Keratinocyte (primary cell): ENCODE measurements at regions not wholly inside any gene's neighbourhood (a gene's known extent, or its start where the extent isn't known, plus 50 kb on each side); places are given as distances from the start of the nearest gene placed in this dataset.
"Not testable (repeated sequence)": the region's sequence is repeated elsewhere in the genome, so short reads cannot be mapped to it uniquely, and the experiment has no call there.

Experiments
- DNase-seq: peaks from one replicate; pipeline ENCODE4 v3.0.0-alpha.2; 2011; ENCODE audit warnings: low read depth, missing footprints, low spot score
- FAIRE-seq: peaks from 2 replicates; lab custom pipeline; 2011; peaks lifted over from hg19 to GRCh38; lab: Jason Lieb, UNC
- H2AFZ ChIP-seq: 2 replicates; pipeline ENCODE4 v1.6.0; 2012; ENCODE audit warnings: low read length, control low read depth, inconsistent platforms; ENCODE audit not compliant: control insufficient read depth
- H3K27ac ChIP-seq: 2 replicates; pipeline ENCODE4 v1.5.1; 2011; ENCODE audit warnings: low read length; ENCODE audit not compliant: control insufficient read depth, insufficient read depth
- H3K27me3 ChIP-seq: 3 replicates; pipeline ENCODE4 v1.6.0; 2011; ENCODE audit warnings: low read length; ENCODE audit not compliant: control insufficient read depth, insufficient read depth; ENCODE audit errors: extremely low read depth
- H3K36me3 ChIP-seq, 2 experiments: 2 replicates in 1 of 2; 3 replicates in 1 of 2; pipeline ENCODE4 v1.5.1; 2011; ENCODE audit warnings: low read length in 2 of 2, mild to moderate bottlenecking in 1 of 2; ENCODE audit not compliant: control insufficient read depth in 2 of 2, insufficient read depth in 2 of 2; ENCODE audit errors: extremely low read depth in 1 of 2
- H3K4me1 ChIP-seq: 3 replicates; pipeline ENCODE4 v1.5.1; 2011; ENCODE audit warnings: low read length; ENCODE audit not compliant: control insufficient read depth, insufficient read depth; ENCODE audit errors: extremely low read depth
- H3K4me2 ChIP-seq: 3 replicates; pipeline ENCODE4 v1.6.0; 2011; ENCODE audit warnings: low read depth, low read length; ENCODE audit not compliant: control insufficient read depth, insufficient read depth; ENCODE audit errors: extremely low read depth
- H3K4me3 ChIP-seq, 3 experiments: fragments of 200-600 bp in 1 of 3; sonication (generic) in 1 of 3; 2 replicates in 2 of 3; 3 replicates in 1 of 3; pipeline ENCODE4 v1.5.1; 2011 to 2016; ENCODE audit warnings: low read length in 3 of 3, mild to moderate bottlenecking in 3 of 3, control low read depth in 2 of 3, inconsistent platforms in 1 of 3, low read depth in 1 of 3, mixed read lengths in 1 of 3, mixed run types in 1 of 3, moderate library complexity in 1 of 3; ENCODE audit not compliant: control insufficient read depth in 2 of 3, insufficient read depth in 2 of 3; ENCODE audit errors: extremely low read depth in 1 of 3
- H3K79me2 ChIP-seq: 2 replicates; pipeline ENCODE4 v1.6.0; 2012; ENCODE audit warnings: low read length; ENCODE audit not compliant: control insufficient read depth, insufficient read depth
- H3K9ac ChIP-seq: 3 replicates; pipeline ENCODE4 v1.6.0; 2011; ENCODE audit warnings: low read length; ENCODE audit not compliant: control insufficient read depth, insufficient read depth; ENCODE audit errors: extremely low read depth
- H3K9me1 ChIP-seq: 3 replicates; pipeline ENCODE4 v1.6.0; 2011; ENCODE audit warnings: low read length; ENCODE audit not compliant: control insufficient read depth, insufficient read depth; ENCODE audit errors: extremely low read depth
- H3K9me3 ChIP-seq: 2 replicates; pipeline ENCODE4 v1.5.1; 2012; ENCODE audit warnings: low read depth, low read length; ENCODE audit not compliant: control insufficient read depth
- H4K20me1 ChIP-seq: 3 replicates; pipeline ENCODE4 v1.6.0; 2011; ENCODE audit warnings: low read length; ENCODE audit not compliant: control insufficient read depth, insufficient read depth; ENCODE audit errors: extremely low read depth
- EZH2 ChIP-seq: IDR thresholded peaks from one replicate; pipeline ENCODE4 v1.6.1; 2012; ENCODE audit warnings: inconsistent platforms, mild to moderate bottlenecking, low read length, moderate library complexity
- dilution Hi-C: fragments of 300-500 bp; cut with MboI; formaldehyde crosslinking; loops from one replicate; pipeline ENCODE4 v1.7.0; 2020; ENCODE audit warnings: low sequenced_read_pairs; ENCODE audit not compliant: extremely low pct_ligation_motif_present
- TF ChIP-seq, protein P1 (sequence below), 3 experiments: IDR thresholded peaks in 1 of 3; conservative IDR thresholded peaks in 1 of 3; optimal IDR thresholded peaks in 1 of 3; 2 replicates in 2 of 3; 3 replicates in 1 of 3; pipeline versions ENCODE3 to v1.5.1; 2011; ENCODE audit warnings: low read length in 3 of 3, mild to moderate bottlenecking in 3 of 3, moderate library complexity in 2 of 3, control low read depth in 1 of 3, inconsistent platforms in 1 of 3; ENCODE audit not compliant: insufficient read depth in 2 of 3; ENCODE audit errors: extremely low read depth in 1 of 3

- dilution Hi-C loops: no loop called here
- no peaks in the 10 kb centered on the region for H3K36me3 ChIP-seq
- H3K79me2 ChIP-seq: no peaks in the 10 kb centered on the region
- FAIRE-seq: no peak
- no peaks in the 10 kb centered on the region for H3K9me1 ChIP-seq
- no peak overlapping the region for H3K4me2 ChIP-seq
- no peaks in the 10 kb centered on the region for H3K9me3 ChIP-seq
- no peaks in the 10 kb centered on the region for H4K20me1 ChIP-seq
- H3K9ac ChIP-seq: no peak overlapping the region
- no peak overlapping the region for H3K27ac ChIP-seq
- no peaks in the 10 kb centered on the region for H3K4me1 ChIP-seq
- no peak overlapping the region for H3K4me3 ChIP-seq
- no peak overlapping the region for H2AFZ ChIP-seq
- DNase-seq: no peak
- no peaks in the 10 kb centered on the region for H3K27me3 ChIP-seq
- no peak for TF ChIP-seq EZH2
- TF ChIP-seq, protein P1, sequence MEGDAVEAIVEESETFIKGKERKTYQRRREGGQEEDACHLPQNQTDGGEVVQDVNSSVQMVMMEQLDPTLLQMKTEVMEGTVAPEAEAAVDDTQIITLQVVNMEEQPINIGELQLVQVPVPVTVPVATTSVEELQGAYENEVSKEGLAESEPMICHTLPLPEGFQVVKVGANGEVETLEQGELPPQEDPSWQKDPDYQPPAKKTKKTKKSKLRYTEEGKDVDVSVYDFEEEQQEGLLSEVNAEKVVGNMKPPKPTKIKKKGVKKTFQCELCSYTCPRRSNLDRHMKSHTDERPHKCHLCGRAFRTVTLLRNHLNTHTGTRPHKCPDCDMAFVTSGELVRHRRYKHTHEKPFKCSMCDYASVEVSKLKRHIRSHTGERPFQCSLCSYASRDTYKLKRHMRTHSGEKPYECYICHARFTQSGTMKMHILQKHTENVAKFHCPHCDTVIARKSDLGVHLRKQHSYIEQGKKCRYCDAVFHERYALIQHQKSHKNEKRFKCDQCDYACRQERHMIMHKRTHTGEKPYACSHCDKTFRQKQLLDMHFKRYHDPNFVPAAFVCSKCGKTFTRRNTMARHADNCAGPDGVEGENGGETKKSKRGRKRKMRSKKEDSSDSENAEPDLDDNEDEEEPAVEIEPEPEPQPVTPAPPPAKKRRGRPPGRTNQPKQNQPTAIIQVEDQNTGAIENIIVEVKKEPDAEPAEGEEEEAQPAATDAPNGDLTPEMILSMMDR (optimal IDR thresholded peaks at IDR 0.05 in 1 of 3, IDR thresholded peaks at IDR 0.05 in 1 of 3, conservative IDR thresholded peaks at IDR 0.05 in 1 of 3; ENCODE audit: extremely low read depth in 1 of 3, insufficient read depth in 2 of 3, low read length in 3 of 3): no peak
These were observed 580.0 kb upstream of the ZNF337 start for GRCh38 chr20:26276554-26277210.

DNA sequence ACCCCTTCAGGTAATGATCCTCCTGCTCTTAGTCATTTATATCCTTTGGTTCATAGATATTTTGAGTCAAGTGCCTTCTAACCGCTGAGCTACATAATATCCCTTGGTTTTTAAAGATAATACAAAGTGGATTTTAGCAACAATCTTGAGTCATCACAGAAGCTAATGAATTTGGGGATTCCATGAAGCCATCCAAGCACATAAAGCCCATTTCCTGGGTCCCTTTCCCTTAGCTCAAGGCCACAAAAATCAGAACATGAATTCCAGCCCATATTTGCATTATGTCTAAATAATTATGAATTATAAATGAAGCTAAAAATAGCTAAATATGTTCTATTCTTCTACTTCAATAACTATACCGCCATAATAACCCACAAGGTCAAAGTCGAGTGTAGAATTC, 572.1 kb upstream of the ZNF337 start:
- H3K36me3 ChIP-seq, H3K9ac ChIP-seq, H2AFZ ChIP-seq, H4K20me1 ChIP-seq, H3K27me3 ChIP-seq, FAIRE-seq, H3K4me3 ChIP-seq, H3K27ac ChIP-seq, H3K4me2 ChIP-seq, dilution Hi-C loops, H3K9me3 ChIP-seq, DNase-seq, H3K9me1 ChIP-seq, H3K4me1 ChIP-seq, H3K79me2 ChIP-seq: not testable (repeated sequence)

DNA sequence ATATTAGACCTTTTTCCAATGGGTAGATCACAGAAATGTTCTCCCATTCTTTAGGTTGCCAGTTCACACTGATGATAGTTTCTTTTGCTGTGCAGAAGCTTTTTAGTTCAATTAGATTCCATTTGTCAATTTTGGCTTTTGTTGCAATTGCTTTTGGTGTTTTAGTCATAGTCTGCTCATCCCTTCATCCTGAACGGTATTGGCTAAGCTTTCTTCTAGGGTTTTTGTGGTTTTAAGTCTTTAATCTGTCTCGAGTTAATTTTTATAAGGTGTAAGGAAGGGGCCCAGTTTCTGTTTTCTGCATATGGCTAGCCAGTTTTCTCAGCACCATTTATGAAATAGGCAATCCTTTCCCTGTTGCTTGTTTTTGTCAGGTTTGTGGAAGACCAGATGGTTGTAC, 564.3 kb upstream of the ZNF337 start:
- H3K27ac ChIP-seq, DNase-seq, H3K4me2 ChIP-seq, H3K9me1 ChIP-seq, dilution Hi-C loops, H3K27me3 ChIP-seq, H4K20me1 ChIP-seq, H3K9ac ChIP-seq, FAIRE-seq, H3K79me2 ChIP-seq, H3K4me3 ChIP-seq, H3K4me1 ChIP-seq, H2AFZ ChIP-seq, H3K9me3 ChIP-seq, H3K36me3 ChIP-seq: not testable (repeated sequence)

- H3K9me3 ChIP-seq, H3K4me2 ChIP-seq, DNase-seq, H3K4me3 ChIP-seq, dilution Hi-C loops, H3K27me3 ChIP-seq, H3K4me1 ChIP-seq, H3K9me1 ChIP-seq, H4K20me1 ChIP-seq, H2AFZ ChIP-seq, H3K79me2 ChIP-seq, H3K36me3 ChIP-seq, H3K27ac ChIP-seq, H3K9ac ChIP-seq, FAIRE-seq: not testable (repeated sequence)
These were observed 555.8 kb upstream of the ZNF337 start for GRCh38 chr20:26252311-26252975.
